ENCODE measurements at regions not wholly inside any gene's neighbourhood (a gene's known extent, or its start where the extent isn't known, plus 50 kb on each side); places are given as distances from the start of the nearest gene placed in this dataset.

- Histone ChIP-seq H3K4me1 (ENCODE audit: insufficient read depth, insufficient read length) (no peaks in the 10 kb centered on the region), H3K9me3 (ENCODE audit: insufficient read depth, low read length) (no peaks in the 10 kb centered on the region), H3K36me3 (ENCODE audit: insufficient read depth, insufficient read length, low read length) (no peaks in the 10 kb centered on the region), H3K9ac (ENCODE audit: insufficient read length, low read depth) (no peak overlapping the region), H3K4me3 (ENCODE audit: insufficient read length, low read depth) (no peak overlapping the region), H3K27me3 (ENCODE audit: insufficient read depth, insufficient read length) (no peaks in the 10 kb centered on the region)
- TF ChIP-seq YY1 (IDR thresholded peaks at IDR 0.05; ENCODE audit: insufficient read depth, insufficient read length), result no peak
- no peak for TF ChIP-seq ZNF274 (IDR thresholded peaks at IDR 0.05; ENCODE audit: low read depth, low read length)
- TF ChIP-seq SUZ12 (IDR thresholded peaks at IDR 0.05; ENCODE audit: extremely low read depth, insufficient read depth, insufficient read length), result no peak
- DNase-seq (ENCODE audit: low read depth, low spot score), result no peak
Measured at GRCh38 chr1:213724640-213725536, 262.9 kb upstream of the PROX1 start.

GRCh38 chr1:213727853-213728592 is 259.8 kb upstream of the PROX1 start:
- TF ChIP-seq ZNF274 (IDR thresholded peaks at IDR 0.05; ENCODE audit: low read depth, low read length), result no peak
- TF ChIP-seq SUZ12 (IDR thresholded peaks at IDR 0.05; ENCODE audit: extremely low read depth, insufficient read depth, insufficient read length), result no peak
- no peak for TF ChIP-seq YY1 (IDR thresholded peaks at IDR 0.05; ENCODE audit: insufficient read depth, insufficient read length)

GRCh38 chr1:213728593-213729536 is 258.9 kb upstream of the PROX1 start:
- no peak overlapping the region for H3K9ac ChIP-seq (ENCODE audit: insufficient read length, low read depth)
- no peaks in the 10 kb centered on the region for H3K4me1 ChIP-seq (ENCODE audit: insufficient read depth, insufficient read length)
- no peaks in the 10 kb centered on the region for H3K36me3 ChIP-seq (ENCODE audit: insufficient read depth, insufficient read length, low read length)
- no peak overlapping the region for H3K4me3 ChIP-seq (ENCODE audit: insufficient read length, low read depth)
- no peaks in the 10 kb centered on the region for H3K9me3 ChIP-seq (ENCODE audit: insufficient read depth, low read length)
- DNase-seq (ENCODE audit: low read depth, low spot score), result no peak
- H3K27me3 ChIP-seq (ENCODE audit: insufficient read depth, insufficient read length), result no peaks in the 10 kb centered on the region
- TF ChIP-seq SUZ12 (IDR thresholded peaks at IDR 0.05; ENCODE audit: extremely low read depth, insufficient read depth, insufficient read length), result no peak
- TF ChIP-seq YY1 (IDR thresholded peaks at IDR 0.05; ENCODE audit: insufficient read depth, insufficient read length), result no peak
- no peak for TF ChIP-seq ZNF274 (IDR thresholded peaks at IDR 0.05; ENCODE audit: low read depth, low read length)

More at GRCh38 chr1:213727853-213728592, 259.8 kb upstream of the PROX1 start:
- no peaks in the 10 kb centered on the region for H3K36me3 ChIP-seq (ENCODE audit: insufficient read depth, insufficient read length, low read length)
- no peaks in the 10 kb centered on the region for H3K9me3 ChIP-seq (ENCODE audit: insufficient read depth, low read length)
- H3K9ac ChIP-seq (ENCODE audit: insufficient read length, low read depth), result no peak overlapping the region
- H3K27me3 ChIP-seq (ENCODE audit: insufficient read depth, insufficient read length), result no peaks in the 10 kb centered on the region
- H3K4me3 ChIP-seq (ENCODE audit: insufficient read length, low read depth), result no peak overlapping the region
- no peak for DNase-seq (ENCODE audit: low read depth, low spot score)
- no peaks in the 10 kb centered on the region for H3K4me1 ChIP-seq (ENCODE audit: insufficient read depth, insufficient read length)

- TF ChIP-seq ZNF274 (IDR thresholded peaks at IDR 0.05; ENCODE audit: low read depth, low read length) (no peak), SUZ12 (IDR thresholded peaks at IDR 0.05; ENCODE audit: extremely low read depth, insufficient read depth, insufficient read length) (no peak), YY1 (IDR thresholded peaks at IDR 0.05; ENCODE audit: insufficient read depth, insufficient read length) (no peak)
- no peak overlapping the region for H3K9ac ChIP-seq (ENCODE audit: insufficient read length, low read depth)
- no peaks in the 10 kb centered on the region for H3K9me3 ChIP-seq (ENCODE audit: insufficient read depth, low read length)
- no peaks in the 10 kb centered on the region for H3K36me3 ChIP-seq (ENCODE audit: insufficient read depth, insufficient read length, low read length)
- no peaks in the 10 kb centered on the region for H3K27me3 ChIP-seq (ENCODE audit: insufficient read depth, insufficient read length)
- no peak for DNase-seq (ENCODE audit: low read depth, low spot score)
- H3K4me3 ChIP-seq (ENCODE audit: insufficient read length, low read depth), result no peak overlapping the region
- no peaks in the 10 kb centered on the region for H3K4me1 ChIP-seq (ENCODE audit: insufficient read depth, insufficient read length)
Measured at GRCh38 chr1:213733705-213734104, 254.1 kb upstream of the PROX1 start.

GRCh38 chr1:213737398-213738035 is 250.3 kb upstream of the PROX1 start:
- TF ChIP-seq SUZ12 (IDR thresholded peaks at IDR 0.05; ENCODE audit: extremely low read depth, insufficient read depth, insufficient read length) (no peak), ZNF274 (IDR thresholded peaks at IDR 0.05; ENCODE audit: low read depth, low read length) (no peak), YY1 (IDR thresholded peaks at IDR 0.05; ENCODE audit: insufficient read depth, insufficient read length) (no peak)
- Histone ChIP-seq H3K9me3 (ENCODE audit: insufficient read depth, low read length) (no peaks in the 10 kb centered on the region), H3K4me3 (ENCODE audit: insufficient read length, low read depth) (no peak overlapping the region), H3K4me1 (ENCODE audit: insufficient read depth, insufficient read length) (no peaks in the 10 kb centered on the region), H3K9ac (ENCODE audit: insufficient read length, low read depth) (no peak overlapping the region), H3K36me3 (ENCODE audit: insufficient read depth, insufficient read length, low read length) (no peaks in the 10 kb centered on the region), H3K27me3 (ENCODE audit: insufficient read depth, insufficient read length) (no peaks in the 10 kb centered on the region)
- DNase-seq (ENCODE audit: low read depth, low spot score), result no peak

- Histone ChIP-seq H3K4me3 (ENCODE audit: insufficient read length, low read depth) (no peak overlapping the region), H3K27me3 (ENCODE audit: insufficient read depth, insufficient read length) (no peaks in the 10 kb centered on the region), H3K36me3 (ENCODE audit: insufficient read depth, insufficient read length, low read length) (no peaks in the 10 kb centered on the region), H3K9ac (ENCODE audit: insufficient read length, low read depth) (no peak overlapping the region), H3K4me1 (ENCODE audit: insufficient read depth, insufficient read length) (no peaks in the 10 kb centered on the region), H3K9me3 (ENCODE audit: insufficient read depth, low read length) (no peaks in the 10 kb centered on the region)
- no peak for DNase-seq (ENCODE audit: low read depth, low spot score)
- no peak for TF ChIP-seq ZNF274 (IDR thresholded peaks at IDR 0.05; ENCODE audit: low read depth, low read length)
- no peak for TF ChIP-seq SUZ12 (IDR thresholded peaks at IDR 0.05; ENCODE audit: extremely low read depth, insufficient read depth, insufficient read length)
- TF ChIP-seq YY1 (IDR thresholded peaks at IDR 0.05; ENCODE audit: insufficient read depth, insufficient read length), result no peak
Measured at GRCh38 chr1:213738658-213739057, 249.1 kb upstream of the PROX1 start.
